Left renal pelvis (tissue), 4 donors: ENCODE measurements at regions not wholly inside any gene's neighbourhood (a gene's known extent, or its start where the extent isn't known, plus 50 kb on each side); places are given as distances from the start of the nearest gene placed in this dataset.
"Not testable (repeated sequence)": the region's sequence is repeated elsewhere in the genome, so short reads cannot be mapped to it uniquely, and the experiment has no call there.

Source experiments
- DNase-seq, 4 donors: peaks; one replicate each; pipeline ENCODE4 v3.0.0-alpha.2; 2013; ENCODE audit warnings: low read depth in 4 of 4, low spot score in 3 of 4

DNA sequence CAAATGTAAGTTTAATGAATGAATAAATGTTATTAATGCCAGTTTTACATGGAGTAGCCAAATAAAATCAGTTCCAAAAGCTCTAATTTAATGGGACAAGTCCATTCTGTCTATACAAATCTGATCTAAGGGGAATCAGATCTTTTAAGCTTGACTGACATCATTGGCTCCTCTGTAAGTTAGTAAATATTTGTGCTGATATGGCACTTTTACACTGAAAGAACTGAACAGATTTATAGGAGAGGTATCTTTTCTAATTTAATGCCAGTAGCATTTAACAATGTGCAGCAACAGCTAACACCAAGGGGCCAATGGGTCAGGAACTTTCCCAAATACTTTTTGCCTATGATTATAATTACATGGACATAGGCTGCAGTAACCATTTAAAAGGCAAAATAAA lies 832.3 kb downstream of the PCDH17 start:
- DNase-seq = no peak

DNA sequence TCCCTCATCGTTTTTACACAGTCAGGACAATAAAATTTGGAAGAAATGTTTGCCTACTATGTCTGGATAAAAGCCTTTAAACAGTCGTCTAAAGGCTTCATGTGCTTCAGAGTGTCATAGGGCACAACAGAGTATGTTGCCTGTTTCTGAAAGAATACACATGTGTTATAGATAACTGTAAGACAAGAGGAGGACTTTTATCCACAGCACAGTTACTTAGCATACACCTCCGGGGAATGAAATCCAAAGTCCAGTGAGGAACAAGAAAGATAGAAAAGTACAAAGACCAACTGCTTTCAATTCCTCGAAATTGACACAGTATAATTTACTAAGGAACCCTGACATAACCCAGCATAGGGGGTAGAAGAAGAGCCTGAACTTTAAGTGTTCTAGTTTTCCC lies 835.6 kb downstream of the PCDH17 start:
- DNase-seq = no peak

DNA sequence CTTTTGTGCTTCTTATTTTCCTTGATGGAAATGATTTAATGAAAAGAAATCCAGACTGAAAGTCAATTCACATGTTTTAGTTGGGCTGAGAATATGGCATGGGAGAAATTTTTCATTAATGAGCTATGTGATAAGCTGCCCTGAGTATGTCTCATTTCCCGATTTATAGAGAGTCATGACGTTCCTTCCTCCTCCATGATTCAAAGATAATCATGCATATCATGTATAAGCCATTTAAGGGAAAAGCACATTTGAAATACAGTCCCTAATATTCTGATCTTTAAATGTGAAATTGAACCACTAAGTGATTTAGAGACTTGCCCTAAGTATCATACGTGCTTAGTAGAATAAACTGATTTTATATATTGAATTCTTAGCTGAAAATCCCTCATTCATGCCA lies 840.9 kb downstream of the PCDH17 start:
- no peak for DNase-seq

DNA sequence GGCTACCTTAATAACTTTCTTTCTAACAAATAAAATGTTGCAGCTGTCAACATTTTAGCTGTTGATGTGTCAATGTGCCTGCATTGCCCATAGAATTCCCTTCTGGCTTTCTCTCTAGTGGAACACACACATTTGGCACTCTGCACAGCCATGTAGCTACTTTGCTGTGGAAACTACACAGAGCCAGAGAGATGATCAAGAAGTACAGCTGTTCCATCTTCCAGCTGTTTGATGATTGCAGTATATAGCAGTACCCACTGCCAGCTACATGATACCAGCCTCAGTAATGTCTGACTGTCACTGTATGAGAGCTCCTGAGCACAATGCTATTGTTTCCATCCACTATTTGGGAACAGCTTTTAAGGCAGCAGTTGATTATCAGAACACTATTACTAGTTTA lies 843.0 kb downstream of the PCDH17 start:
- DNase-seq = no peak

DNA sequence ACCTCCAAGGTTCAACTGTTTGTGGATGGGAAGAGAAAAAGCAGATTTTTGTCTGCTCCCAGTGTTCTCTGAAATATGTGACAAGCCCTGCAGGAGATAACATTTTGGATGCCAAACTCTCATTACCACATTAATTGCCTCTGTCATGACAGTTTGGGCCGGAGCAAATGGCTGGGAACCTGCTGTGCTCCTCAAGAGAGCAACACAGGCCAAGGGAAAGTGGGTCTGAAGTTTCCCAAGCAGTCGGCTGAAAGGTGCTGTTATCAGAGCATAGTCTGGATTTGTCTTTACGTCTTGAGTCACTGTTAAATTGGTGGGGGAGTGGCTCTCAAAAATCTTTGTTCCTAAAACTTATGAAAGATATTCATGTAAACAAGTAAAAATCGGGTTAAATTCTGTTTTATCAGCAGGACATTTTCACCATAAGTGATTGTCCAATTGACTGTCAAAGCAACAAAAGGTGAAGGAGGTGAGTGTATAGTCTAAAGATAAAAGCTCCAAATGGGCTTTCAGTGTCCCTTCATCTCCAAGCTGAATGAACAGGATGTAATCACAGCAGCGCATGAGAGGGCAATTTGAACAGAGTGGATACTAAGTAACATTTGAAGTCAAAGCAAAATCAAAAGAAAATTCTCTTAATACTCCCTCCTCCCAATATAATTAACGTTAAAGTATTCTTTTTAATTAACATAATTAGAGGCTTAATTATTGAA lies 844.8 kb downstream of the PCDH17 start:
- no peak for DNase-seq

DNA sequence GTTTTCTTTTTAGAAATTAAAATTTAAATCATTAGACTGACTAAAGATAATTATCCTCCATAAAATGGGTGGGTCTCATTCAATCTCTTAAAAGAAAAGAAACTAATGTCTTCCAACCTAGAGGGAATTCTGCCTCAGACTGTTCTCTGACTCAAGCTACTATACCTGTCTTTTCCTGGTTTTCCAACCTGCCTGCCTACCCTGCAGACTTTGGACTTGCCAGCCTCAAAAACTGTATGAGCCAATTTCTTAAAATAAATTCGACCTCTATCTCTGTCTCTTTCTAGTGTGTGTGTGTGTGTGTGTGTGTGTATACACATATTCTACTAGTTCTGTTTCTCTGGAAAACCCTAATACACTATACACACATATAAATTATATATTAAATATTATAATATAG lies 847.3 kb downstream of the PCDH17 start:
- DNase-seq = no peak

DNA sequence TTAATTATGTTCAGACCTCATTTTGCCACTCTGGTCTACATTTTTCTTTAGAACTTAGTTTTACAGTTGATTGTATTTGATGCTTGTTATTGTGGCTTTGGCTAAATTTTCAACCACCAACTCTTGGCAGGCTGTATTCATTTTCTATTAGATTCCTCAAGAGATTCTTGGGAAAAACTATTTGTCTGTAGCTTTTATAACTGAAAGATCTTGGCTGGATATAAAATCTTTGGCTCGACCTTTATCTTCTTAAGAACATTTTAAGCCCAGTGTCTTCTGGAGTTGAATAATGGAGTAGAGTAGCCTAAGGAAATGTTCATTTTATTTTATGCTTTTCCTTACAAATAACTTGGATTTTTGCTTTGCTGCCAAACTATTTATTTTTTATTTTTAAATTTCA lies 848.5 kb downstream of the PCDH17 start:
- DNase-seq = no peak

DNA sequence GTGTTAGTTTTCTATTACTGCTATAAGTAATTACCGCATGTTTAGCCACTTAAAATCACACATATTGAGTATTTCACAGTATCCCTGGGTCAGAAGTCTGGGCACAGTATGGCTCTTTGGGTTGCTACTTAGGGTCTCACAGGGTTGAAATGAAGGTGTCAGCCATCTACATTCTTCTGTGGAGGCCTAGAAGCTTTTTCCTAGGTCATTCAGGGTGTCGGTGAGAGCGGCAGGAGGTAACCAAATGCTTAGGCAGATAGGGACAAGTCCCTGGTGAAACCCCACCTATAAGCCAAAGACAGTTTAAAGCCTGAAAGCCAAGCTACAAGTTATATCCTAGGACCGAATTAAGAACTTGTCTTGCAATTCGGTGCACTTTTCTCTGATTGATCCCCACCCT lies 856.7 kb downstream of the PCDH17 start:
- DNase-seq = no peak

DNA sequence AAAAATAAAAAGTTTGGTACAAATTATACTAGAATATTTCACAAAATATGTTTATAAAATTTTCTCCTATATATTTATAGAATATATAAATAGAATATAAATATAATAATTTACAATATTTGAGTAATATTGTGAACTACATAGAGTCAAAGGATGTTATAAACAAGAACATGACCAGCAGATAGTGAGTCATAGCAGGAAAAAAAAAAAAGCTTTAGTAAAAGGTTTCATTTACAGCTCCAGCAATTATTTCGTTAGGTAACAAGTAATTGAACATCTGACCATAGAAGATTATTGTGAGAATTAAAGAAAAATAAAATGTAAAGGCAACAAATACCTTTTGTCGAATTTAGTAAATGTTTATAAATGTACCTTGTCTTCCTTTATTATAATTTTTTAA lies 864.1 kb downstream of the PCDH17 start:
- no peak for DNase-seq

DNA sequence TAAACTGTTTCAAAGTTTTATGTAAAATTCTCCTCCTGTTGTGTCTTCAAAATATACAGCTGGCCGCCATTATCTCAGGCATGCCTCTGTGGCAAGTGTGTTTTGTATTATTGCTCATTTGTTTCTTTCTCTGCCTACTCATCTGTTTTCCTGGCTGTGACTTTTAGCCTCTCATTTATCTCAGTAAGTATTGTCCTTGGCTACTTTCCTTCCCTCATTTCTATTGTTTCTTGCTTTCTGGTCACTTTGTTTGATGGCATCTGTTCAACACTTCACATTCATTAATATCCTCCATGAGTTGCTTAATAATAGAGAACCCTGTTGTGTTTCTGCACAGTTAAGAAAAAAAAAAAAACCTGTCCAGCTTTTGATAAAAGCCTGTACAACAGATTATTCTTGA lies 869.4 kb downstream of the PCDH17 start:
- DNase-seq = no peak

DNA sequence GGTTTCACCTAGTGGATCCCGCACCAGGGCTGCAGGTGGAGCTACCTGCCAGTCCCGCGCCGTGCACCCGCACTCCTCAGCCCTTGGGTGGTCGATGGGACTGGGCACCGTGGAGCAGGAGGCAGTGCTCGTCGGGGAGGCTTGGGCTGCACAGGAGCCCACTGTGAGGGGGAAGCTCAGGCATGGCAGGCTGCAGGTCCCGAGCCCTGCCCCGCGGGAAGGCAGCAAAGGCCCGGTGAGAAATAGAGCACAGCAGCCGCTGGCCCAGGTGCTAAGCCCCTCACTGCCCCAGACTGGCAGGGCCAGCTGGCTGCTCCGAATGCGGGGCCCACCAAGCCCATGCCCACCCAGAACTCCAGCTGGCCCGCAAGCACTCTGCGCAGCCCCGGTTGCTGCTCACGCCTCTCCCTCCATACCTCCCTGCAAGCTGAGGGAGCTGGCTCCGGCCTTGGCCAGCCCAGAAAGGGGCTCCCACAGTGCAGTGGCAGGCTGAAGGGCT lies 872.7 kb downstream of the PCDH17 start:
- DNase-seq = not testable (repeated sequence)

DNA sequence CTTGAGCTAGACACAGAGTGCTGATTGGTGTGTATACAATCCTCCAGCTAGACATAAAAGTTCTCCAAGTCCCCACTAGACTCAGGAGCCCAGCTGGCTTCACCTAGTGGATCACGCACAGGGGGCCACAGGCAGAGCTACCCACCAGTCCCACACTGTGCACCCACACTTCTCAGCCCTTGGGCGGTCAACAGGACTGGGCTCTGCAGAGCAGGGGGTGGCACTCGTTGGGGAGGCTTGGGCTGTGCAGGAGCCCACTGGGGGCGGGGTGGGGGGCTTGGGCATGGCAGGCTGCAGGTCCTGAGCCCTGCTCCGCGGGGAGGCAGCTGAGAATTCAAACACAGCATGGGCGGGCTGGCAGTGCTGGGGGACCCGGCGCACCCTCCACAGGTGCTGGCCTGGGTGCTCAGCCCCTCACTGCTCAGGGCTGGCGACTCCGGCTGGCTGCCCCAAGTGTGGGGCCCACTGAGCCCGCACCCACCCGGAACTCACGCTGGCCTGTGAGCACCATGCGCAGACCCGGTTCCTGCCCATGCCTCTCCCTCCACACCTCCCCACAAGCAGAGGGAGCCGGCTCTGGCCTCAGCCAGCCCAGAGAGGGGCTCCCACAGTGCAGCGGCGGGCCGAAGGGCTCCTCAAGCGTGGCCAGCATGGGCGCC lies 873.8 kb downstream of the PCDH17 start:
- DNase-seq = not testable (repeated sequence)

DNA sequence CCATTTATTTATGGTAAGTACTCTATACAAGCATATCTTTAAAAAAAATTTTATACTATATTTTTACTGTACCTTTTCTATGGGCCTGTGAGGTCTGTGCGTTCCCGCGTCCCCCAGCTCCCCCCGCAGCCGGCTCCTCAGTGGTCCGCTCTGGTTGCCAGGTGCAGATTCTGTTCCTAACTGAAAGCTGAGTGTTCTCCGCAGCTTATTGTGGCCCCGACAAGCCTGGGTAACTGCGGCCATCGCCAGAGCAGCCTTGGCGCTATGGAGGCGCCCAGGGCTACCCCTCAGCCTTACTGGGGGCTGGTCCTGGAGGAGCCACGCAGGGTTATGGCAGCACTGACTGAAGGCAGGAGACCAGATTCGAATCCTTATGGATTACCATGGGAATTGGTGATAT lies 896.8 kb downstream of the PCDH17 start:
- DNase-seq = no peak

DNA sequence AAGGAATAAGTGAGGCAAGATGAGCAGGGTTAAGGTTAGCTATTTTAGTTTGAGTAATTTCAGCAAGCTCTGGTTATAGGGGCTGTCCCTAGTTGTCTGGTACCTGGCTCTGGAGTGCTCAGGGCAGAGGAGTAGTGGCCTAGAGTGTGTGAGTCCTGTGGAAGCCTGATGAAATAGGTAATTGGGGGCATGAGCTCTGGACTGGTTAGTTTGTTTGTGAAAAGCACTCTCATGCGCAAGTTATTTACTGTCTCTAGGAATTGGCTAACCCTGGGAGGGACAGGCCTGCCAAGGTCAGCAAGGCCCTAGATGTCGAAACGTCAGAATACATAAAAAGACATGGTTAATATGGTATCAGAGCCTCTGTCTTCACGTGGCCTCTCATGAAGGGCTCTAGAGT lies 900.1 kb downstream of the PCDH17 start:
- DNase-seq = no peak

DNA sequence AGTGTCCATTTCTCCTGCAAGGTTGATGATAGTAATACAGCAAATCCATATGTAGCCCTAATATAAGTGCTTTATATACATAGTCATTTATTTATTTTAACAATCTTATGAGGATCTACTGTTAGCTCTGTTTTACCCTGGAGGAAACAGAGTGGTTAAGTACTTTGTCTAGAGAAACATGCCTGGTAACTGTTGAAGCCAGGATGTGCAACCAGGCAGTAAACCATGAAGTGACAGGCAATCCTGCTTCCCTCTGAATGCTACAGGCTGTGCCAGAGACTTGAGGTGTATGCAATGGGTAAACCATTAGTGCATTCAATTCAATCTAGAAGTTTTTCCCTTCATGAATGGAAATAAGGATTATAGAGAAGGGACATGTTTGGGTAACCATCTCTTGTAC lies 911.0 kb downstream of the PCDH17 start:
- DNase-seq = no peak

DNA sequence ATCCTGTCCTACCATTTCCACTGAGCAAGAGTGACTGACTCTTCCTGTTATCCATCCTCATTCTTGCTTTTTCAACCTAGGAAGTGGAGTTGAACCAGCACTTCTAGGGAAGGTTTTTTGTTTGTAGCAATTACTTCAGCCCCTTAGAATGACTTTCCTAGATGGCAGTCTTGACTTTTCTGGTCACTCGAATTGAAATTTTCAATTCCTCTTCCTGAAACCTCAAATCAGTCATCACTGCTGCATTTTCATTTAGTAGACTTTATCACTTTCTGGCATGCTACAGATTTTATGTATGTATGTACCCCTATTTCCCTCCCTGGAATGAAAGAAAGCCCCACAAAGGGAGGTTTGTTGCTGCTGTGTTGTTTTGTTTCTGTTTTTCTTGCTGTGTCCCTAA lies 915.9 kb downstream of the PCDH17 start:
- no peak for DNase-seq

DNA sequence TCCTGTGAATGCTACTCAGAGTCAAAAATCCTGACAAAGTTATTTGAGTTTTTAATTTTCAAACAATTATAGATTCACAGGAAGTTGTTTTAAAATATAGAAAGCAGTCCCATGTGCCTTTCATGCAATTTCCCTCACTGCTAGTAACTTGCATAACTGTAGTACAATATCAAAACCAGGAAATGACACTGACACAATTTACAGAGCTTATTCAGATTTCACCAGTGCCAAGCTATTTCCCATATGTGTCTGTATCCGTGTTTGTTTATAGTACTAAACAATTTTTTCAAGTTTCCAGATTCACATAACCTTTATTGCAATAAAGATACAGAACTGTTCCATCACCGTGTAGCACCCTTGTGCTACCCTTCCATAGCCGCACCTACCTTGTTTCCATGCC lies 934.6 kb downstream of the PCDH17 start:
- DNase-seq = no peak

DNA sequence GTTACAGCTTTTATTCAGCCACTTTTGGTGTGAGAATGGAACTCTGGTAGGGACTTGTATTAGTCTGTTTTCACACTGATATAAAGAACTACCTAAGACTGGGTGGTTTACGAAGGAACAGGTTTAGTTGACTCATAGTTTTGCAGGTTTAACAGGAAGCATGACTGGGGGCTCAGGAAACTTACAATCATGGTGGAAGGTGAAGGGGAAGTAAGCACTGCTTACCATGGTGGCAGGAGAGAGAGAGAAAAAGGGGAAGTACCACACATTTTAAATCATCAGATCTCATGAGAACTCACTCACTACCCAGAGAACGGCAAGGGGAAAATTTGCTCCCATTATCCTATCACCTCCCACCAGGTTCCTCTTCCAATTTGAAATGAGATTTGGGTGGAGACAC lies 942.2 kb downstream of the PCDH17 start:
- DNase-seq = no peak

DNA sequence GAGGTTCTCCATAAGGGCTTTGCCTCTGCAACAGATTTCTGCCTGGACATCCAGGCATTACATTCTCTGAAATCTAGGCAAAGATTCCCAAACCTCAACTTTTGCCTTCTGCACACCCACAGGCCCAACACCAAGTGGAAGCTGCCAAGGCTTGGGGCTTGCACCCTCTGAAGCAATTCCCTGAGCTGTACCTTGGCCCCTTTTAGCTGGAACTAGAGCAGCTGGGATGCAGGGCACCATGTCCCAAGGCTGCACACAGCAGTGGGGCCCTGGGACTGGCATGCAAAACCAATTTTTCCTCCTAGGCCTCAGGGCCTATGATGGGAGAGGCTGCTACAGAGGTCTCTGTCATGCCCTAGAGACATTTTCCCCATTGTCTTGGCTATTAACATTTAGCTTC lies 943.2 kb downstream of the PCDH17 start:
- no peak for DNase-seq

DNA sequence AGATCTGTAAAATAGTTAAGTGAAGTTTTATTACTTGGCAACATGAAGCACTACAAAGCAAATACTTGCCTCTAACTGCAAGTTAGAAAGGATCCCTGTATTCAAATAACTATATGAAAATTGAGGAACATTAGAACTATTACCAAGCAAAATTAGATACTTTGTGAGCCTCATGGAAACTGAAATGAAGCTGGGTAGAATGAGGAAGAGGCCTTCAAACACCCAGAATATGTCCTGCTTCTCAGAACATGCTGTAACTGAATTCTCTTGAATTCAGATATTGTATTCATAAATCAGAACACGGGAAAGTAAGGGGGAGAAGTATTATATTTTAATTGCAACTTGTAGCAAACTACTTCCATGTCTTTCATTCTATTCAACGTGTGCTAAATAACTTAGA lies 947.9 kb downstream of the PCDH17 start:
- DNase-seq = no peak

DNA sequence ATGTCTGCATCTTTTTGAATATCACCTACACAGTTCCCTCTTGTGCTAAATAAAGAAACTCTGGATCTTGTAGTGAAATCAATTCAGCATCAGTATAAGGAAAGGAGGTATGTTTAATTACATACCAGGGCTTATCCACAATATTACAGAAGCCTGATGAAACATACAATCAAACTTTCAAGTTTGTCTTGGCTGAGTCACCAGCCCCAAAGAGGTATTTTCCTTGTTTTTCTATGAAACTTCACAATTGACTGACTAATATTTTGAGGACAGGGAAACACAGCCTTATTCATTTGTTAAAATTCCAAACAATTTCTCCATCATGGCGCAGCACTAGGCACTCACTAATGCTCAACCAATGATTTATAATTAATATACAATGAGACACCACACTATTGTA lies 952.4 kb downstream of the PCDH17 start:
- no peak for DNase-seq

DNA sequence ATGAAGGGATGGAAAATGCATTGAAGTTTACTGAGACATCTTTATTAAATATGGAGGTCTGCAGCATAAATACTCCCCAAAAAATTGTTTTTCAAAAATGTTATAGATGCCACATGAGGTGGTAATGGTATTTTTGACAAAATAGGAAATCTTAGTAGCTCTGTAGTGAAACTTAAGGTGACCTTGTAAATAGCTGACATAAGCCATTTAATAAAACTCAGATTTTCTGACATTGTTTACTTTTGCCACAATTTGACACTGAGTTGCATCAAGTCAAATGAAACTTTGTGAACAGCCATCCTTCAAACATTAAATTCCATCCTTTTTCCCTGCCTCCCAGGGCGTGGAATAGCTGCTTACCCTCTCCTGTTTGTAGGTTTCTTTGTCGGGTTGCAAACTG lies 953.1 kb downstream of the PCDH17 start:
- DNase-seq = no peak

DNA sequence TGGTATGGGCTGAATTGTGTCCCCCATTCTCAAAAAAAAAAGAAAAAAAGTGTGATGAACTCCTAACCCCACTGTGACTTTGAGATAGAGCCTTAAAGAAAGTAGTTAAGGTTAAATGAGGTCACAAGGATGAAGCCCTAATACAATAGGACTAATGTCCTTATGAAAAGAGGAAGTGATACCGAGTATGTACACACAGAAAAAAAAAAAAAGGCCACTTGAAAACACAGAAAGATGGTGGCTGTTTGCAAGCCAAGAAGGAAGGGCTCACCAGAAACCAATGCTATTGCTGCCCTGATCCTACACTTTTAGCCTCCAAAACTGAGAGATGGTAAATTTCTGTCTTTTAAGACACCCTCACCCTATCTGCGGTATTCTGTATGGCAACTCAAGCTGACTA lies 955.6 kb downstream of the PCDH17 start:
- DNase-seq = no peak
